CD4-positive, alpha-beta T cell treated with Interleukin-1 beta for 1 hour (primary cell): ENCODE measurements at regions not wholly inside any gene's neighbourhood (a gene's known extent, or its start where the extent isn't known, plus 50 kb on each side); places are given as distances from the start of the nearest gene placed in this dataset.
"Not testable (repeated sequence)": the region's sequence is repeated elsewhere in the genome, so short reads cannot be mapped to it uniquely, and the experiment has no call there.

ENCODE experiments used
- DNase-seq, 2 donors: peaks; one replicate each; pipeline ENCODE4 v3.0.0-alpha.2; 2020 to 2022

- DNase-seq = no peak
Observed at GRCh38 chr9:115675834-115676233, 477.8 kb upstream of the PAPPA start.

GRCh38 chr9:115680231-115680630 is 473.4 kb upstream of the PAPPA start:
- no peak for DNase-seq

- no peak for DNase-seq
Observed at GRCh38 chr9:115681585-115681984, 472.0 kb upstream of the PAPPA start.

GRCh38 chr9:115686069-115686468 is 467.5 kb upstream of the PAPPA start:
- no peak for DNase-seq

- DNase-seq = no peak
Observed at GRCh38 chr9:115687356-115687755, 466.2 kb upstream of the PAPPA start.

- no peak for DNase-seq
Observed at GRCh38 chr9:115689331-115689730, 464.3 kb upstream of the PAPPA start.

GRCh38 chr9:115690786-115691496 is 462.6 kb upstream of the PAPPA start:
- no peak for DNase-seq

GRCh38 chr9:115691693-115692092 is 461.9 kb upstream of the PAPPA start:
- no peak for DNase-seq

- DNase-seq = not testable (repeated sequence)
Observed at GRCh38 chr9:115692868-115693267, 460.7 kb upstream of the PAPPA start.

GRCh38 chr9:115694014-115694413 is 459.6 kb upstream of the PAPPA start:
- no peak for DNase-seq

- DNase-seq = no peak
Observed at GRCh38 chr9:115694991-115695390, 458.6 kb upstream of the PAPPA start.

- DNase-seq = no peak
Observed at GRCh38 chr9:115712981-115713380, 440.6 kb upstream of the PAPPA start.

- DNase-seq = no peak
Observed at GRCh38 chr9:115715666-115716065, 437.9 kb upstream of the PAPPA start.

GRCh38 chr9:115717298-115717697 is 436.3 kb upstream of the PAPPA start:
- DNase-seq = no peak

- no peak for DNase-seq
Observed at GRCh38 chr9:115717711-115718173, 435.8 kb upstream of the PAPPA start.

GRCh38 chr9:115730396-115730795 is 423.2 kb upstream of the PAPPA start:
- DNase-seq = no peak

- no peak for DNase-seq
Observed at GRCh38 chr9:115730845-115731244, 422.7 kb upstream of the PAPPA start.

GRCh38 chr9:115733318-115734110 is 420.1 kb upstream of the PAPPA start:
- no peak for DNase-seq

- no peak for DNase-seq
Observed at GRCh38 chr9:115739096-115739875, 414.3 kb upstream of the PAPPA start.

GRCh38 chr9:115740986-115741385 is 412.6 kb upstream of the PAPPA start:
- DNase-seq = no peak

GRCh38 chr9:115743709-115744605 is 409.6 kb upstream of the PAPPA start:
- no peak for DNase-seq

- no peak for DNase-seq
Observed at GRCh38 chr9:115746496-115746895, 407.1 kb upstream of the PAPPA start.
